D721Med (cell line): ENCODE measurements at regions not wholly inside any gene's neighbourhood (a gene's known extent, or its start where the extent isn't known, plus 50 kb on each side); places are given as distances from the start of the nearest gene placed in this dataset.

Experiments used
- DNase-seq: peaks from one replicate; pipeline ENCODE4 v3.0.0; 2011; ENCODE audit warnings: low spot score; ENCODE audit not compliant: insufficient read length
- FAIRE-seq: peaks from 2 replicates; lab custom pipeline; 2011; peaks lifted over from hg19 to GRCh38; lab: Jason Lieb, UNC
- TF ChIP-seq, protein P1 (sequence below): IDR thresholded peaks from 2 replicates; pipeline ENCODE4 v1.5.1; 2012; ENCODE audit warnings: mild to moderate bottlenecking, control low read depth; ENCODE audit not compliant: insufficient read depth; ENCODE audit errors: missing control alignments

DNA sequence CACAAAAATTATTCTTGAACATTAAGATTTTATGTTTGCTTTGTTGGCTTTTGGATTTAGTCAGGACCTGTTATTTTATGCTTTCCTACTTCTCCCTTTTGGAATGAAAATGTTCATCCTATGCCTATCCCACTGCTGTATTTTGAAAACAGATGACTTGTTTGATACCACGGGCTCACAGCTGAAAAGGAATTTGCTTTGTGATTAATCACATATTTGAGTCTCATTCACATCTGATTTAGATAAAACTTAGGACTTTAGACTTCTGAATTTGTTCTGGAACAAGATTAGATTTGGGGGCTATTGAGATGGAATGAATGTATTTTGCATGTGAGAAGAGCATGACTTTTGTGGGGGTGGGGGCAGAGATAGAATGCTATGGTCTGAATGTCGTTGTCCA lies 1012.6 kb downstream of the CDH11 start:
- DNase-seq (no peak), FAIRE-seq (no peak)
- TF ChIP-seq, protein P1, sequence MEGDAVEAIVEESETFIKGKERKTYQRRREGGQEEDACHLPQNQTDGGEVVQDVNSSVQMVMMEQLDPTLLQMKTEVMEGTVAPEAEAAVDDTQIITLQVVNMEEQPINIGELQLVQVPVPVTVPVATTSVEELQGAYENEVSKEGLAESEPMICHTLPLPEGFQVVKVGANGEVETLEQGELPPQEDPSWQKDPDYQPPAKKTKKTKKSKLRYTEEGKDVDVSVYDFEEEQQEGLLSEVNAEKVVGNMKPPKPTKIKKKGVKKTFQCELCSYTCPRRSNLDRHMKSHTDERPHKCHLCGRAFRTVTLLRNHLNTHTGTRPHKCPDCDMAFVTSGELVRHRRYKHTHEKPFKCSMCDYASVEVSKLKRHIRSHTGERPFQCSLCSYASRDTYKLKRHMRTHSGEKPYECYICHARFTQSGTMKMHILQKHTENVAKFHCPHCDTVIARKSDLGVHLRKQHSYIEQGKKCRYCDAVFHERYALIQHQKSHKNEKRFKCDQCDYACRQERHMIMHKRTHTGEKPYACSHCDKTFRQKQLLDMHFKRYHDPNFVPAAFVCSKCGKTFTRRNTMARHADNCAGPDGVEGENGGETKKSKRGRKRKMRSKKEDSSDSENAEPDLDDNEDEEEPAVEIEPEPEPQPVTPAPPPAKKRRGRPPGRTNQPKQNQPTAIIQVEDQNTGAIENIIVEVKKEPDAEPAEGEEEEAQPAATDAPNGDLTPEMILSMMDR: no peak

DNA sequence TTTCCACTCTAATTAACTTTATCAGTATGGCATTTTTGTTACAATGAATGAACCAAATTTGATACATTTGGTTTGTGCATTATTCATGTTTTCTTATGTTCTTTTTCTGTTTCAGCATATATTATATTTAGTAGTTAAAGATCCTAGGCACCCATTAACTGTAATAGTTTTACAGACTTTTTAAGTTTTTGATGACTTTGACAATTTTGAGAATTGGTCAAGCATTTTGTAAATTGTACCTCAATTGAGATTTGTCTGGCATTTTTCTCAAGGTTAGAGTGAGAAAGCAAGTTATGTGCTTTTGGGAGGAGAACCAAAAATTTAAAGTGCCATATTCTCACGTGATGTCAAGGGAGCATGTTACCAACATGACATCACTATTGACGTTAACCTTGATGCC lies 1019.2 kb downstream of the CDH11 start:
- no peak for FAIRE-seq

GRCh38 chr16:64098451-64098850 lies 1023.4 kb downstream of the CDH11 start:
- DNase-seq (no peak), FAIRE-seq (no peak)
- TF ChIP-seq, protein P1: no peak

More for the DNA sequence above, 1019.2 kb downstream of the CDH11 start:
- no peak for DNase-seq
- TF ChIP-seq, protein P1: no peak

DNA sequence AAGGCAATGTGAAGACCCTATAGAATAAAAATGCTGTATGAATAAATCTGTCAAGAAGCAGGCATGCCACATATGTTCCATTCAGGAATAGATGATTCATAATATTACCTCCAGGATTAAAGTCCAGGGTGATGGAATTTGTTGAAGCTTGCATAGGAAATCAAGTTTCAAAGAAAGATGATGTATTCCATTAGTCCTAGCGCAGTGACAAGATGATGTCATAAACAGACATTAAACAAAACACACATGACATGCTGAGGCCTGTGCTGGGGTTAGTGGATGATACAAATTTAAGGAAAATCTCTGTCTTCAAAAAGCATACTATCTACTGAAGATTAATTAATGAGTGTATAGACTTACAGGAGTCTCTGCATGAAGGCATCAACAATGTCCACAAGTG lies 1025.2 kb downstream of the CDH11 start:
- TF ChIP-seq, protein P1: no peak
- FAIRE-seq (no peak), DNase-seq (no peak)

DNA sequence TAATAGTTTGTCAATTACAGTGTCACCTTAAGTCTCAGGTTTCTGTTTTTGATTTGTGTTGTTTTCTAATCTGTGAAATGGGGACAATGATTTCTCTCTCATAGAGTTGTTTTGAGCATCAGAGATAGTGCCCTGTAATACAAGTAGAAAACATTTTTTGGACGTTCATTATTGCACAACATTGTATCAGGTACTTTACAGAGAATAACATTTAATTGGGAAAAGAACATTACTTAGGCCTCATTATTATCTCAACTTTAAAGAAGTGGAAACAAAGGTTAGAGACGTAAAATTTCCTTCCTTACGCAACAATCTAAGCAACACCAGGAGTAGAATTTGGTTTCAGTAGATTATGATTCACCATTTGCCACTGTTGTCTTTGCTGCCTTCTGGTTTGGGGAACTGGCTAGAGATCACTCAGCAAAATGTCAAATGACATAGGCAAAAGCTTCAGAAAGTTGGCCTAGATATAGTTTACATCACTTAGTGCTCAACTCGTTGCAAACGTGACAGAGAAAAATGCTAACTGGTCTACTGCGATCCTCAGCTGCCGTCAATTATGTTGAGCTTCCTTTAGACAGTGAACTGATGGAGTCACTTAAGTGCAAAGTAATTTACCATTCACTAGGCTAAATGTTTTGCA lies 1026.8 kb downstream of the CDH11 start:
- no peak for DNase-seq
- FAIRE-seq: no peak
- TF ChIP-seq, protein P1: no peak

DNA sequence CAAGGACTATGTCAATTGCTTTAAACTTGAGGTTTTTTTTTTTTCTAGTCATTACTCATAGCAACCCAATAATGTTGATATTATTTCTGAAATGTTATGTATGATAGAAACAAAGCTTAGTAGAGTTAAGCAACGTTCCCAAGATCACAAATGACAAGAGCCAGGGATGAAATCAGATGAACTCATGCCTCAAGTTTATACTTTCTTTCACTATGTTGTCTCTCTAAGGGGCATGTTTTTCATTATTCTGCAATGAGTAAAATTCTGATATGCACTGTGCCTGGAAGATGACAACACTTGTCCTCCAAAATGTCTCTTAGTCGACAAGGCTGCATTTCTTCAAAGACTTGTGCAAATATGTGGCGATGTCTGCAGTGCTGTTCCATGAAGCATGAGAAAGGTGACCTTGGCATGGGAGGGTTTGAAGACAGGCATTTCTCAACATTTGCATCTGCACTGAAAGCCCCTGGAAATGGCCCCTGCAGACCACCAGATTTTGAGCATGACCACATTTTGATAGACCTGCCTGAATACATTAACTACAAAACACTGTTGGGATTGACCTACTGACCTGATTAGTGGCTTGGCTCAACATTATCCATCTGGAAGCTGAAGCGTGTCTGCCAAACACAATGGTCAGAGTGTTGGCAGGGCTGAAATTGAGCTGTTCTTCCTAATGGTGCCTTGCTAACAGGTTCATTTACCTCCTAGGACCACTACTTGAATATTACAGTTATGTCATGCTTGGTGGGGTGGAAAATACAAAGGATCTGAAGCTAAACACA lies 1027.5 kb downstream of the CDH11 start:
- no peak for FAIRE-seq

DNA sequence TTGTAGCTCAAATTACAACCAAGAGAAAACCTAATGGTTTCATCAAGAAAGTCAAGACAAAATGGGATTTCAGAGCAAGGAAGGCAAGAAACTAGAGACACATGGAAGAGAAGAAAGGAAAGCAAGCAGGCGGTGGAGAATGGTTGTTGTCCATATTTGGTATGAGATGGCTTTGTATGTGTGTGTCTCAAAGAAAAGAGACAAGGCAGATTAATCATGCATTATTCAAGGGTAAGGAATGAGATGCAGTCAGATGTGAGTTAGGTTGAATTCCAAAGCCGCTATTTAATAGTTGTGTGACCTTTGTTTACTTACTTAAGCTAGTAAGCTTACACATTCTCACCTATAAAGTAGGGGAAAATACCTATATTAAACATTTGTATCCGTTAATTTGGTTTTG lies 1029.6 kb downstream of the CDH11 start:
- FAIRE-seq: no peak
- no peak for DNase-seq
- TF ChIP-seq, protein P1: no peak

More for the DNA sequence above, 1027.5 kb downstream of the CDH11 start:
- TF ChIP-seq, protein P1: no peak
- DNase-seq: no peak
